ENCODE measurements at regions not wholly inside any gene's neighbourhood (a gene's known extent, or its start where the extent isn't known, plus 50 kb on each side); places are given as distances from the start of the nearest gene placed in this dataset.

GRCh38 chr3:68033867-68034266 is 379.5 kb upstream of the SUCLG2 start (continued):
- TF ChIP-seq USF2 (IDR thresholded peaks at IDR 0.05; ENCODE audit: low read length) (no peak), CHD1 (IDR thresholded peaks at IDR 0.05; ENCODE audit: low read depth, low read length) (no peak), TBP (IDR thresholded peaks at IDR 0.05; ENCODE audit: low read depth, low read length) (no peak), CHD2 (IDR thresholded peaks at IDR 0.05; ENCODE audit: low read length) (no peak)
